HEK293 (cell line): ENCODE measurements at regions not wholly inside any gene's neighbourhood (a gene's known extent, or its start where the extent isn't known, plus 50 kb on each side); places are given as distances from the start of the nearest gene placed in this dataset.

ENCODE experiments used
- CTCF ChIA-PET: fragments of 350-600 bp; formaldehyde crosslinking; extraction: SDS; loops from one replicate; lab custom pipeline; 2021; ENCODE audit warnings: antibody characterized with exemption; lab: Yijun Ruan, JAX
- POLR2A ChIA-PET: fragments of 300-600 bp; formaldehyde crosslinking; extraction: SDS; loops from one replicate; lab custom pipeline; 2020; ENCODE audit warnings: antibody characterized with exemption, inconsistent platforms; lab: Yijun Ruan, JAX
- H3K27ac ChIP-seq: fragments of 200-500 bp; sonication (Bioruptor generic); 2 replicates; pipeline ENCODE4 v1.5.1; 2014; ENCODE audit warnings: low read depth, low read length, control low read depth, inconsistent platforms; ENCODE audit errors: extremely low read depth
- H3K36me3 ChIP-seq, 2 experiments: fragments of 200-500 bp in 1 of 2; sonication (Bioruptor generic) in 1 of 2; 1 replicate in 1 of 2; 2 replicates in 1 of 2; pipeline ENCODE4 v1.5.1; 2014 to 2017; ENCODE audit warnings: inconsistent platforms in 2 of 2, low read length in 2 of 2; ENCODE audit not compliant: control insufficient read depth in 2 of 2, insufficient read depth in 1 of 2
- H3K4me1 ChIP-seq: fragments of 200-500 bp; sonication (Bioruptor generic); 2 replicates; pipeline ENCODE4 v1.5.1; 2014; ENCODE audit warnings: mild to moderate bottlenecking, low read length, inconsistent platforms; ENCODE audit not compliant: control insufficient read depth, insufficient read depth
- H3K4me3 ChIP-seq: 2 replicates; pipeline ENCODE4 v1.5.1; 2011; ENCODE audit warnings: low read depth, mild to moderate bottlenecking, control low read depth, low read length, moderate library complexity
- H3K9me3 ChIP-seq: fragments of 200-500 bp; sonication (Bioruptor generic); 2 replicates; pipeline ENCODE4 v1.5.1; 2014; ENCODE audit warnings: low read depth, low read length, inconsistent platforms; ENCODE audit not compliant: control insufficient read depth, insufficient read depth
- HOXC10 ChIP-seq: sonication (generic); formaldehyde crosslinking; IDR thresholded peaks from 2 replicates; pipeline ENCODE4 v1.8.1; 2023; ENCODE audit warnings: mild to moderate bottlenecking, missing genetic modification reagents
- HOXD13 ChIP-seq: sonication (generic); formaldehyde crosslinking; IDR thresholded peaks from 2 replicates; pipeline ENCODE4 v1.8.0; 2022; ENCODE audit warnings: missing genetic modification reagents, borderline replicate concordance
- KLF7 ChIP-seq: fragments of 450-650 bp; formaldehyde crosslinking; IDR thresholded peaks from 2 replicates; pipeline ENCODE4 v1.5.1; 2016; ENCODE audit warnings: missing biosample characterization, missing genetic modification characterization, borderline replicate concordance
- SP3 ChIP-seq: fragments of 450-650 bp; formaldehyde crosslinking; IDR thresholded peaks from 2 replicates; pipeline ENCODE4 v1.5.1; 2016; ENCODE audit warnings: missing biosample characterization, missing genetic modification characterization
- ZBTB17 ChIP-seq: fragments of 450-650 bp; formaldehyde crosslinking; IDR thresholded peaks from 2 replicates; pipeline ENCODE4 v1.5.1; 2016; ENCODE audit warnings: missing biosample characterization, missing genetic modification characterization
- ZFHX2 ChIP-seq: fragments of 450-650 bp; formaldehyde crosslinking; conservative IDR thresholded peaks from 2 replicates; pipeline ENCODE4 v1.5.1; 2016; ENCODE audit warnings: missing biosample characterization, missing genetic modification characterization
- ZFP41 ChIP-seq: fragments of 450-650 bp; formaldehyde crosslinking; IDR thresholded peaks from 2 replicates; pipeline ENCODE4 v1.5.1; 2016; ENCODE audit warnings: missing biosample characterization, missing genetic modification characterization, borderline replicate concordance
- ZNF155 ChIP-seq: fragments of 450-650 bp; formaldehyde crosslinking; IDR thresholded peaks from 2 replicates; pipeline ENCODE4 v1.5.1; 2016; ENCODE audit warnings: missing biosample characterization, missing genetic modification characterization
- ZNF16 ChIP-seq: fragments of 450-650 bp; formaldehyde crosslinking; IDR thresholded peaks from 2 replicates; pipeline ENCODE4 v1.5.1; 2016; ENCODE audit warnings: low read depth, missing biosample characterization, missing genetic modification characterization
- ZNF169 ChIP-seq: fragments of 450-650 bp; formaldehyde crosslinking; IDR thresholded peaks from 2 replicates; pipeline ENCODE4 v1.5.1; 2016; ENCODE audit warnings: missing biosample characterization, missing genetic modification characterization
- ZNF19 ChIP-seq: fragments of 450-650 bp; formaldehyde crosslinking; IDR thresholded peaks from 2 replicates; pipeline ENCODE4; 2016; ENCODE audit warnings: missing biosample characterization, missing genetic modification characterization, low read depth
- ZNF221 ChIP-seq: fragments of 450-650 bp; formaldehyde crosslinking; IDR thresholded peaks from 2 replicates; pipeline ENCODE4 v1.5.1; 2017; ENCODE audit warnings: missing biosample characterization, missing genetic modification characterization, borderline replicate concordance
- ZNF48 ChIP-seq: fragments of 450-650 bp; formaldehyde crosslinking; IDR thresholded peaks from 2 replicates; pipeline ENCODE4 v1.5.1; 2016; ENCODE audit warnings: missing biosample characterization, missing genetic modification characterization
- ZNF549 ChIP-seq: fragments of 450-650 bp; IDR thresholded peaks from 2 replicates; pipeline ENCODE4 v1.5.1; 2018; ENCODE audit warnings: missing biosample characterization, missing genetic modification characterization, mild to moderate bottlenecking, inconsistent platforms, moderate library complexity
- ZNF626 ChIP-seq: fragments of 450-650 bp; sonication (Bioruptor Pico); formaldehyde crosslinking; IDR thresholded peaks from 2 replicates; pipeline ENCODE4 v1.5.1; 2018; ENCODE audit warnings: missing biosample characterization, missing genetic modification characterization, inconsistent platforms
- ZNF664 ChIP-seq: fragments of 450-650 bp; formaldehyde crosslinking; IDR thresholded peaks from 2 replicates; pipeline ENCODE4 v1.5.1; 2016; ENCODE audit warnings: missing biosample characterization, missing genetic modification characterization
- ZNF707 ChIP-seq: fragments of 450-650 bp; formaldehyde crosslinking; IDR thresholded peaks from 2 replicates; pipeline ENCODE4 v1.5.1; 2016; ENCODE audit warnings: missing biosample characterization, missing genetic modification characterization
- ZNF791 ChIP-seq: fragments of 450-650 bp; formaldehyde crosslinking; IDR thresholded peaks from 2 replicates; pipeline ENCODE4 v1.5.1; 2016; ENCODE audit warnings: missing biosample characterization, missing genetic modification characterization
- ZNF830 ChIP-seq: fragments of 450-650 bp; IDR thresholded peaks from 2 replicates; pipeline ENCODE4 v1.5.0; 2018; ENCODE audit warnings: missing biosample characterization, missing genetic modification characterization, low read depth, mild to moderate bottlenecking, moderate library complexity
- ZXDB ChIP-seq: fragments of 450-650 bp; formaldehyde crosslinking; IDR thresholded peaks from 2 replicates; pipeline ENCODE4 v1.5.1; 2016; ENCODE audit warnings: missing biosample characterization, missing genetic modification characterization
- TF ChIP-seq, protein P1 (sequence below): fragments of 450-650 bp; formaldehyde crosslinking; IDR thresholded peaks from 2 replicates; pipeline ENCODE4 v1.5.1; 2017; ENCODE audit warnings: missing biosample characterization, missing genetic modification characterization
- TF ChIP-seq, protein P2 (sequence below): fragments of 450-650 bp; formaldehyde crosslinking; IDR thresholded peaks from 2 replicates; pipeline ENCODE4 v1.5.1; 2016; ENCODE audit warnings: missing biosample characterization, missing genetic modification characterization
- TF ChIP-seq, protein P3 (sequence below): fragments of 450-650 bp; formaldehyde crosslinking; IDR thresholded peaks from 2 replicates; pipeline ENCODE4 v1.5.1; 2017; ENCODE audit warnings: missing biosample characterization, missing genetic modification characterization
- TF ChIP-seq, protein P4 (sequence below): fragments of 450-650 bp; formaldehyde crosslinking; IDR thresholded peaks from 2 replicates; pipeline ENCODE4 v1.5.1; 2017; ENCODE audit warnings: missing biosample characterization, missing genetic modification characterization

DNA sequence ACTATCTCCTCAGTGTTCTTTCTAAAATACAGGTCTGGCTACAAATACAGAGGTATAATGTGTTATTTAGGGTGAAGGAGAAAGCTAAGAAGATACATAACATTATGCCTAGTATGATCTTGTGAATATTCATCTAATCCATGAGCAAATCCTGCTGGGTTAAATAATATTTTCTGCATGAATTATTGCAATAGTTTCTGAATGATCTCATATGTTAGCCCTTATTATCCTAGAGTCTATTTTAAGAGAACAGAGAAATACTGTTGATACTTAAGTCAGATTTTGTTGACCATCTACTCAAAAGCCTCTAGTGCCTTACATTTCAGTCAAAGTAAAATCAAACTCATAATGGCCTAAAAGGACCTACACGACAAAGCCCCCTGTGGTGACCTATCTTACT is 382.3 kb downstream of the FIGN start:
- POLR2A ChIA-PET: no interaction called here
- Histone ChIP-seq H3K4me3 (no peak overlapping the region), H3K36me3 (no peaks in the 10 kb centered on the region), H3K9me3 (no peaks in the 10 kb centered on the region), H3K27ac (no peak overlapping the region), H3K4me1 (0 out of 2 replicates have a peak, but pooled peaks cover 2% of the 10 kb centered on the region)
- CTCF ChIA-PET: interaction anchor here (0.6 kb wide), 1 partner anchor 390 kb away, joined by 3 read pairs; no protein-coding TSS in a partner anchor
- TF ChIP-seq, protein P1, sequence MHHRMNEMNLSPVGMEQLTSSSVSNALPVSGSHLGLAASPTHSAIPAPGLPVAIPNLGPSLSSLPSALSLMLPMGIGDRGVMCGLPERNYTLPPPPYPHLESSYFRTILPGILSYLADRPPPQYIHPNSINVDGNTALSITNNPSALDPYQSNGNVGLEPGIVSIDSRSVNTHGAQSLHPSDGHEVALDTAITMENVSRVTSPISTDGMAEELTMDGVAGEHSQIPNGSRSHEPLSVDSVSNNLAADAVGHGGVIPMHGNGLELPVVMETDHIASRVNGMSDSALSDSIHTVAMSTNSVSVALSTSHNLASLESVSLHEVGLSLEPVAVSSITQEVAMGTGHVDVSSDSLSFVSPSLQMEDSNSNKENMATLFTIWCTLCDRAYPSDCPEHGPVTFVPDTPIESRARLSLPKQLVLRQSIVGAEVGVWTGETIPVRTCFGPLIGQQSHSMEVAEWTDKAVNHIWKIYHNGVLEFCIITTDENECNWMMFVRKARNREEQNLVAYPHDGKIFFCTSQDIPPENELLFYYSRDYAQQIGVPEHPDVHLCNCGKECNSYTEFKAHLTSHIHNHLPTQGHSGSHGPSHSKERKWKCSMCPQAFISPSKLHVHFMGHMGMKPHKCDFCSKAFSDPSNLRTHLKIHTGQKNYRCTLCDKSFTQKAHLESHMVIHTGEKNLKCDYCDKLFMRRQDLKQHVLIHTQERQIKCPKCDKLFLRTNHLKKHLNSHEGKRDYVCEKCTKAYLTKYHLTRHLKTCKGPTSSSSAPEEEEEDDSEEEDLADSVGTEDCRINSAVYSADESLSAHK: no peak

DNA sequence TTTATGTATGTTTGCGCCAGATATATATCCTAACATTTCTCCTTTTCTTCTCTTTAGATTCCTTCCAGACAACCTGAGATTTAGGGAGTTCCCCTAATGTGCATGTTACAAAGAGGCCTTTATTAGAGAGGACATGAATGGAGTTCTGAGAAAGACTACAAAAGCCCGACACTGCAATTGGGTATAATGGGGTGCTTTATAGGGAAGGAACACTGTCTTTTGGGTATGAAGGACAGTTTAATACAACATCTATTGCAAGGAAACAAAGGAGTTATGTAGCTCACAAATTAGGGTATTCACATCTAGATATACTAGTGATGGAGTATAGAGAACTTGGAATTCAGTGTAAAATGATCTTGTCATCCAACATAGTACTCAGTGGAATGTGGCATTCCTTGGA is 383.8 kb downstream of the FIGN start:
- no peak overlapping the region for H3K4me3 ChIP-seq
- 0 out of 2 replicates have a peak, but pooled peaks cover 6% of the 10 kb centered on the region for H3K4me1 ChIP-seq
- no peak overlapping the region for H3K27ac ChIP-seq
- no peaks in the 10 kb centered on the region for H3K36me3 ChIP-seq
- POLR2A ChIA-PET: no interaction called here
- H3K9me3 ChIP-seq: no peaks in the 10 kb centered on the region
- CTCF ChIA-PET: interaction anchor here (1.0 kb wide), 1 partner anchor 527 kb away, joined by 3 read pairs; no protein-coding TSS in a partner anchor
- no peak for TF ChIP-seq ZFHX2 (tag by site-specific recombination)
- TF ChIP-seq, protein P2, sequence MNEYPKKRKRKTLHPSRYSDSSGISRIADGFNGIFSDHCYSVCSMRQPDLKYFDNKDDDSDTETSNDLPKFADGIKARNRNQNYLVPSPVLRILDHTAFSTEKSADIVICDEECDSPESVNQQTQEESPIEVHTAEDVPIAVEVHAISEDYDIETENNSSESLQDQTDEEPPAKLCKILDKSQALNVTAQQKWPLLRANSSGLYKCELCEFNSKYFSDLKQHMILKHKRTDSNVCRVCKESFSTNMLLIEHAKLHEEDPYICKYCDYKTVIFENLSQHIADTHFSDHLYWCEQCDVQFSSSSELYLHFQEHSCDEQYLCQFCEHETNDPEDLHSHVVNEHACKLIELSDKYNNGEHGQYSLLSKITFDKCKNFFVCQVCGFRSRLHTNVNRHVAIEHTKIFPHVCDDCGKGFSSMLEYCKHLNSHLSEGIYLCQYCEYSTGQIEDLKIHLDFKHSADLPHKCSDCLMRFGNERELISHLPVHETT (tag by site-specific recombination): no peak
- TF ChIP-seq KLF7 (tag by site-specific recombination): no peak
- TF ChIP-seq ZNF169 (tag by site-specific recombination): no peak
- TF ChIP-seq ZFP41 (tag by site-specific recombination): no peak
- no peak for TF ChIP-seq ZNF155 (tag by site-specific recombination)
- TF ChIP-seq ZNF830: no peak
- no peak for TF ChIP-seq HOXC10 (CRISPR knock-in tag)
- TF ChIP-seq ZNF221 (tag by site-specific recombination): no peak
- no peak for TF ChIP-seq ZNF626 (tag by site-specific recombination)
- no peak for TF ChIP-seq ZNF549 (tag by site-specific recombination)
- TF ChIP-seq, protein P3, sequence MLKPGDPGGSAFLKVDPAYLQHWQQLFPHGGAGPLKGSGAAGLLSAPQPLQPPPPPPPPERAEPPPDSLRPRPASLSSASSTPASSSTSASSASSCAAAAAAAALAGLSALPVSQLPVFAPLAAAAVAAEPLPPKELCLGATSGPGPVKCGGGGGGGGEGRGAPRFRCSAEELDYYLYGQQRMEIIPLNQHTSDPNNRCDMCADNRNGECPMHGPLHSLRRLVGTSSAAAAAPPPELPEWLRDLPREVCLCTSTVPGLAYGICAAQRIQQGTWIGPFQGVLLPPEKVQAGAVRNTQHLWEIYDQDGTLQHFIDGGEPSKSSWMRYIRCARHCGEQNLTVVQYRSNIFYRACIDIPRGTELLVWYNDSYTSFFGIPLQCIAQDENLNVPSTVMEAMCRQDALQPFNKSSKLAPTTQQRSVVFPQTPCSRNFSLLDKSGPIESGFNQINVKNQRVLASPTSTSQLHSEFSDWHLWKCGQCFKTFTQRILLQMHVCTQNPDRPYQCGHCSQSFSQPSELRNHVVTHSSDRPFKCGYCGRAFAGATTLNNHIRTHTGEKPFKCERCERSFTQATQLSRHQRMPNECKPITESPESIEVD: no peak
- TF ChIP-seq ZNF664 (tag by site-specific recombination): no peak
- TF ChIP-seq ZNF791 (tag by site-specific recombination): no peak

DNA sequence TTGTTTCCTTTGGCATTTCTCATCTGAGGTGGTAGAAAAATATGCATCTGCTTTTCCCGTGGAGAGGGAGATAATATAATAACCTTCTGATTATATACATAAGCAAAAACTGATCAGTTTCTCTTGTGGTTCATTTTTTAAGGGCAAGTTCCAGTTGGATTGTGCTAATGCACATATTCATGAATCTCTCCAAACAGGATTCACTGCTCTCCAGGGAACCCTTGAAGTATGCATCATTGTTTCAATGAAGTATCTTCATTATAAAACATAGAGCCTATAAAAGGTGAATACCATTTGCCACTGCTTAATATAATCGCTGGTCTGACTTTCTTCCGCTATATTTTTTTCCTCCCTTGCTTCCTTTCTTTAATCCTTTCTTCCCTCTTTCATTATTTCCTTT is 384.7 kb downstream of the FIGN start:
- Histone ChIP-seq H3K4me3 (no peak overlapping the region), H3K9me3 (no peaks in the 10 kb centered on the region), H3K27ac (no peak overlapping the region), H3K4me1 (0 out of 2 replicates have a peak, but pooled peaks cover 6% of the 10 kb centered on the region), H3K36me3 (no peaks in the 10 kb centered on the region)
- ChIA-PET POLR2A (no interaction called here), CTCF (interaction anchor here (1.0 kb wide), 1 partner anchor 528 kb away, joined by 3 read pairs; no protein-coding TSS in a partner anchor)
- TF ChIP-seq ZNF549 (tag by site-specific recombination) (no peak), ZNF707 (no peak), HOXD13 (CRISPR knock-in tag) (no peak), ZNF48 (tag by site-specific recombination) (no peak), SP3 (tag by site-specific recombination) (no peak), ZBTB17 (tag by site-specific recombination) (no peak), ZNF16 (tag by site-specific recombination) (no peak), ZXDB (tag by site-specific recombination) (no peak), ZNF19 (no peak)
- TF ChIP-seq, protein P4, sequence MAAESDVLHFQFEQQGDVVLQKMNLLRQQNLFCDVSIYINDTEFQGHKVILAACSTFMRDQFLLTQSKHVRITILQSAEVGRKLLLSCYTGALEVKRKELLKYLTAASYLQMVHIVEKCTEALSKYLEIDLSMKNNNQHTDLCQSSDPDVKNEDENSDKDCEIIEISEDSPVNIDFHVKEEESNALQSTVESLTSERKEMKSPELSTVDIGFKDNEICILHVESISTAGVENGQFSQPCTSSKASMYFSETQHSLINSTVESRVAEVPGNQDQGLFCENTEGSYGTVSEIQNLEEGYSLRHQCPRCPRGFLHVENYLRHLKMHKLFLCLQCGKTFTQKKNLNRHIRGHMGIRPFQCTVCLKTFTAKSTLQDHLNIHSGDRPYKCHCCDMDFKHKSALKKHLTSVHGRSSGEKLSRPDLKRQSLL (tag by site-specific recombination): no peak
